Stimulated activated CD8-positive, alpha-beta memory T cell treated with anti-CD3 and anti-CD28 coated beads, Interleukin-7, amount 100 ng/mL, for 48 hours (primary cell): ENCODE measurements at regions not wholly inside any gene's neighbourhood (a gene's known extent, or its start where the extent isn't known, plus 50 kb on each side); places are given as distances from the start of the nearest gene placed in this dataset.
"Not testable (repeated sequence)": the region's sequence is repeated elsewhere in the genome, so short reads cannot be mapped to it uniquely, and the experiment has no call there.

ENCODE experiments used
- DNase-seq, 2 donors: peaks; one replicate each; pipeline ENCODE4 v3.0.0-alpha.2; 2020; ENCODE audit warnings: low read depth in 1 of 2; ENCODE audit errors: extremely low read depth in 1 of 2

GRCh38 chr5:114830114-114830513 is 339.6 kb downstream of the TRIM36 start:
- no peak for DNase-seq

- no peak for DNase-seq
Observed at GRCh38 chr5:114822863-114823262, 346.8 kb downstream of the TRIM36 start.

DNA sequence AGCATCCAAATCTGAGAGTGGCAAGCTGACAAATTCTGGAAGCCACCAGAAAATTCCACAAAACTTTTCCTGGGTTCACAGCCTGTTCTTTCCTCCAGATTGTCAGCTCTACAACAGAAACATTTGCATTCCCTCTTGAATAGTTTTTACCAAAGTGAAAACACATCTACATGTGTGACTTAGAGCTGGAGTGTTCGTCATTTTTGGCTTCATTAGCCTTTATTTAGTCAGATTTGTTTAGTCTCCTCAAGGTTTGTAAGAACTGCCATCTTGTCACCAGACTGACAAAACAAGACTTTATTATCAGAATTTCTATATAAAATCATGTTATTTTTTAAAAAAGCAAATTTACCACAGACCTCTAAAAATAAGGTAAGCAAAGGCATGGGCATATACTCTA is 347.3 kb downstream of the TRIM36 start:
- DNase-seq, result no peak

- DNase-seq, result no peak
Observed at GRCh38 chr5:114790403-114790792, 379.3 kb downstream of the TRIM36 start.

DNA sequence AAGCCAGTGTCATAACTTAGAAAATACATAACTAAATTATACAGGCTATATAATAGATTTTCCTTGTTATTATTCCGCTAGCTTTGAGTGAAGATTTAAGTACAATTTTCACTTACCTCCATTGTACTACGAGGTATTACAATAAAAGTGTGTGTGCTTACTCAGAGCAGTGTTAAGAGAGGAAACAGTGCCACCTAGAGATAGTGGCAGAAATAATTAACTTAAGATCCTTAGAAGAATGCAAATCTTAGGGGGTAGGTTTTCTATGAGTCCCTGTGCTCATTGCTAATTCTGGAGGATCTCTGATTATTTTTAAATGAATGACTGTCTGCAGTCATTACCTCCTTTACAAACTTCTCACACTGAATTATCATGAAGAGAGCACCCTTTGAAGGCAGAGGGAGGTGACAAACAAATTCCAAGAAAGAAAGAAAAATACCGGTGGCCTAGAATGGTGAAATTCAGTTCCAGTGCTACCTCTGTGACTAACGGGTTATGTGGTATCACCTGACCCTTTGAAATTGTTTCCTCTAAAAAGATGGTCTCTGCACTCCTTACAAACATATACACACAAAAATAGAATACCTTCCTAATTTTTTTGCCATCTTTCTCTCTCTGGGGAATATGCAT is 379.8 kb downstream of the TRIM36 start:
- no peak for DNase-seq

DNA sequence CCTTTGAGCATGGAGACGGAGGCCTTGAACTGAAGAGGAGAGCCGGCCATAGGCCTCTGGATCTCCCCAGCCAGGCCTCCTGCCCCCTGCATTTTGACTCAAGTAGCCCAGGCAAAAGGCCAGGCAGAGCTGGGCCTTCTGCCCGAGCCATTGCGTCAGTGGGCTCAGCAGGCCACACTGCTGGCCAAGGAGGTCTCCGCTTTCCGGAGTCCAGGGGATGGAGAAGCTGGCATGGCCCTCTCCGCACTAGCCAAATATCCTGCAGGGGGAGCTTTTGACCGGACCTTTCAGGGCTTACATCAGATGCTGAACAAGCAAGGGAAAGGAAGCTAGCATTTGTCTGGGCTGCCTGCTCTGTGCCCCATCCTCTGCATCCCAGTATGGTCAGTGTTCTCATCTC is 386.8 kb downstream of the TRIM36 start:
- DNase-seq, result no peak

GRCh38 chr5:114782177-114782576 is 387.5 kb downstream of the TRIM36 start:
- DNase-seq, result no peak

DNA sequence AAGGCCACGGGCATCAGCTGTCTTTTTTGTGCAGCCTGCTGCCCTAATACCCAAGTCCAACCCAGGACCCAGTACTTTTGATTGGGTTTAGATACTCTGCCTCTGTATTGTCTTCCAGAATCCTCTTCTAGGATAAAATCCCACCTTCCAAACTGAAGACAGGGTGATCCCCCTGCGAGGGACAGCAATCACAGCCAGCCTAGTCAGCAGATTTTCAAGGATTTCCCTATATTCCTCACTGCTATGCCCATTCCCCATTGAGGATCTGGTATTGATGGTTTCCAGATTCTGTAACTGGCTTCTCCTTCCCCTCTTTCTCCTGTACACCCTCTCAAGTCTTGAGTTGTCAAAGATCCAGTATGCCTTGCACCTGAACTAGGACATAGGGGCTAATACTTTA is 389.4 kb downstream of the TRIM36 start:
- no peak for DNase-seq

GRCh38 chr5:114744406-114744805 is 382.5 kb downstream of the KCNN2 start:
- no peak for DNase-seq

DNA sequence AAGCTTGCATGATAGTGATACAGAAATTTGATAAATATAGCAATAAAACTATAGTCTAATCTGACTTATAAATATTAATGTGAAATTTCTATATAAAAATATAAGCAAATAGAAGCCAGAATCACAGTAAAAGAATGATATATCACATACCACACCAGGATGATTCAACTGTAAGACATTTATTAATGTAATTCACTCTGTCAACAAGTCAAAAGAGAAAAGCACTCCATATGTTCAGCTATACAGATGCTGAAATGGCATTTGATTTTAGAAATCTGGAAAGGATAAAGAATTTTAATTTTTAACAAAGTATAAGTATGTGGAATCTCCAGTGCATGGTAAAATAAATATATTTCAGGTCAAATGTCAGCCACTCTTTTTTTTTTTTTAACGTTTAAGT is 372.4 kb downstream of the KCNN2 start:
- no peak for DNase-seq

DNA sequence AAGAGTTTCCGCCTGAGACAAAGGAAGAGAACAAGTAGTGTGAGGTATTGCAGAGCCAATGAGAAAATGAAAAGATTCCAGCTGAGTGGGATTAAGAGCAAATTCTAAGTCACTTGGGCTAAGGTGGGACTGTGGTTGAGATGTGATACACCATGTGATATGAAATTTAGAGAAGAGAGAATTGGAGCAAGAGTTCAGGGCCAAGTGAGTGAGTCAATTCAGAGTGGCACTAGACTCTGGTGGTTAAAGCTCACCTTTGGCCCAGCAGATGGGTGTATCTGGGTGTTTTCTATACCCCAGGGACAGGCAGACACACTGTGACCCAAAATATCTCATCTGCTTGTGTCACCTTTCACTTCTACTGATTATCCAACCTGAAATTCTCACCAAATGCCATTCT is 368.1 kb downstream of the KCNN2 start:
- DNase-seq, result no peak

- DNase-seq, result no peak
Observed at GRCh38 chr5:114727358-114727757, 365.5 kb downstream of the KCNN2 start.

- DNase-seq, result no peak
Observed at GRCh38 chr5:114726131-114726530, 364.3 kb downstream of the KCNN2 start.

DNA sequence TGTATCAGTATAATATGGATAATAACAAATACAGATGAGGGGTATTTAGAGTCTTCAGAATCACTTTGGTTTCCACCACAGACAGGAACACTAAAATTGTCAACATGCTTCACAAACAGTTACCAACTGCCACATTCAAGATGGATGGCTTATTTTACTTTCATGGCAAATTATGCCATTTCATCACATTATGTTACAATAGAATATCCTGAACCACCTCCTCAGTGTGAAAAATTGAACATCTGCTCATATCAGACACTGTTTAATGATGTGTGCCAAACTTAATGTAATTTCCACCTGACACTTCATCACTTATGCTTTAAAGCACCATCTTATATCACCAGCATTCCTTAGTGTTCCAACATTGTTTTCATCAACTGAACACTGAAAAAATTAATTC is 357.4 kb downstream of the KCNN2 start:
- DNase-seq, result no peak

GRCh38 chr5:114716955-114717354 is 355.1 kb downstream of the KCNN2 start:
- no peak for DNase-seq

DNA sequence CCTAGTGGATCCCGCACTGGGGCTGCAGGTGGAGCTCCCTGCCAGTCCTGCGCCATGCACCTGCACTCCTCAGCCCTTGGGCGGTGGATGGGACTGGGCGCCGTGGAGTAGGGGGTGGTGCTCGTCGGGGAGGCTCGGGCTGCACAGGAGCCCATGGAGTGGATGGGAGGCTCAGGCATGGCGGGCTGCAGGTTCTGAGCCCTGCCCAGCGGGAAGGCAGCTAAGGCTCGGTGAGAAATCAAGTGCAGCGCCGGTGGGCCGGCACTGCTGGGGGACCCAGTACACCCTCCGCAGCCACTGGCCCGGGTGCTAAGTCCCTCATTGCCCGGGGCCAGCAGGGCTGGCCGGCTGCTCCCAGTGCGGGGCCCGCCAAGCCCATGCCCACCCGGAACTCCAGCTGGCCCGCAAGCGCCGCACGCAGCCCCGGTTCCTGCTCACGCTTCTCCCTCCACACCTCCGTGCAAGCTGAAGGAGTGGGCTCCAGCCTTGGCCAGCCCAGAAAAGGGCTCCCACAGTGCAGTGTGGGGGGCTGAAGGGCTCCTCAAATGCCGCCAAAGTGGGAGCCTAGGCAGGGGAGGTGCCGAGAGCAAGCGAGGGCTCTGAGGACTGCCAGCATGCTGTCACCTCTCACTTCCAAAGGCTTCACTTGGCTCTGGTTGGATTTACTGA is 342.5 kb downstream of the KCNN2 start:
- DNase-seq, result not testable (repeated sequence)

- no peak for DNase-seq
Observed at GRCh38 chr5:114702731-114703130, 340.9 kb downstream of the KCNN2 start.

GRCh38 chr5:114702136-114702535 is 340.3 kb downstream of the KCNN2 start:
- DNase-seq, result no peak

- no peak for DNase-seq
Observed at GRCh38 chr5:114700823-114701222, 339.0 kb downstream of the KCNN2 start.

DNA sequence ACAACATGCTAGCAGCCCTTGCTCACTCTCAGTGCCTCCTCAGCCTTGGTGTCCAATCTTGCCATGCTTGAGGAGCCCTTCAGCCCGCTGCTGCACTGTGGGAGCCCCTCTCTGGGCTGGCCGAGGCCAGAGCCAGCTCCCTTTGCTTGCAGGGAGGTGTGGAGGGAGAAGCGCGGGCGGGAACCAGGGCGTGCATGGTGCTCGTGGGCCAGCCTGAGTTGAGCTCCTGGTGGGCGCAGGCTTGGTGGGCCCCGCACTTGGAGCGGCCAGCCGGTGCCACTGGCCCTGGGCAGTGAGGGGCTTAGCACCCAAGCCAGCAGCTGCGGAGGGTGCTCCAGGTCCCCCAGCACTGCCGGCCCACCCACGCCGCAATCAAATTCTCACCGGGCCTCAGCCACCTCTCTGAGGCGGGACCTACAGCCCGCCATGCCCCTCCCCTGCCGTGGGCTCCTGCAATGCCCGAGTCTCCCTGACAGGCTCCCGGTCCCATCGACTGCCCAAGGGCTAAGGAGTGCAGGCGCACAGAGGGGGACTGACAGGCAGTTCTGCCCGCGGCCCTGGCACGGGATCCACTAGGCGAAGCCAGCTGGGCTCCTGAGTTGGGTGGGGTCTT is 333.5 kb downstream of the KCNN2 start:
- no peak for DNase-seq

GRCh38 chr5:114686356-114686755 is 324.5 kb downstream of the KCNN2 start:
- DNase-seq, result no peak

- DNase-seq, result no peak
Observed at GRCh38 chr5:114678778-114679177, 316.9 kb downstream of the KCNN2 start.
